GM06990 (cell line): ENCODE measurements at regions not wholly inside any gene's neighbourhood (a gene's known extent, or its start where the extent isn't known, plus 50 kb on each side); places are given as distances from the start of the nearest gene placed in this dataset.
"Not testable (repeated sequence)": the region's sequence is repeated elsewhere in the genome, so short reads cannot be mapped to it uniquely, and the experiment has no call there.

ENCODE experiments used
- DNase-seq: peaks from one replicate; pipeline ENCODE4 v3.0.0-alpha.2; 2011; ENCODE audit not compliant: insufficient read length; ENCODE audit errors: extremely low read depth
- H3K27me3 ChIP-seq: replicated peaks from 2 replicates; pipeline ENCODE4 v1.6.0; 2011; ENCODE audit warnings: low read length; ENCODE audit not compliant: control insufficient read depth, insufficient read depth
- H3K36me3 ChIP-seq: 2 replicates; pipeline ENCODE4 v1.5.1; 2011; ENCODE audit warnings: low read length; ENCODE audit not compliant: control insufficient read depth, insufficient read depth
- H3K4me3 ChIP-seq: replicated peaks from 2 replicates; pipeline ENCODE4 v1.5.1; 2011; ENCODE audit warnings: low read depth, mild to moderate bottlenecking, control low read depth, low read length
- TF ChIP-seq, protein P1 (sequence below): IDR thresholded peaks from 2 replicates; pipeline ENCODE4 v1.5.1; 2011; ENCODE audit warnings: low read length, control low read depth, mild to moderate bottlenecking, inconsistent platforms; ENCODE audit not compliant: insufficient read depth, poor library complexity, severe bottlenecking

- not testable (repeated sequence) for H3K4me3 ChIP-seq, H3K36me3 ChIP-seq, H3K27me3 ChIP-seq, DNase-seq
These were observed 59.2 kb upstream of the CCDC180 start for GRCh38 chr9:97248252-97248651.

- H3K27me3 ChIP-seq: no peaks in the 10 kb centered on the region
- TF ChIP-seq, protein P1, sequence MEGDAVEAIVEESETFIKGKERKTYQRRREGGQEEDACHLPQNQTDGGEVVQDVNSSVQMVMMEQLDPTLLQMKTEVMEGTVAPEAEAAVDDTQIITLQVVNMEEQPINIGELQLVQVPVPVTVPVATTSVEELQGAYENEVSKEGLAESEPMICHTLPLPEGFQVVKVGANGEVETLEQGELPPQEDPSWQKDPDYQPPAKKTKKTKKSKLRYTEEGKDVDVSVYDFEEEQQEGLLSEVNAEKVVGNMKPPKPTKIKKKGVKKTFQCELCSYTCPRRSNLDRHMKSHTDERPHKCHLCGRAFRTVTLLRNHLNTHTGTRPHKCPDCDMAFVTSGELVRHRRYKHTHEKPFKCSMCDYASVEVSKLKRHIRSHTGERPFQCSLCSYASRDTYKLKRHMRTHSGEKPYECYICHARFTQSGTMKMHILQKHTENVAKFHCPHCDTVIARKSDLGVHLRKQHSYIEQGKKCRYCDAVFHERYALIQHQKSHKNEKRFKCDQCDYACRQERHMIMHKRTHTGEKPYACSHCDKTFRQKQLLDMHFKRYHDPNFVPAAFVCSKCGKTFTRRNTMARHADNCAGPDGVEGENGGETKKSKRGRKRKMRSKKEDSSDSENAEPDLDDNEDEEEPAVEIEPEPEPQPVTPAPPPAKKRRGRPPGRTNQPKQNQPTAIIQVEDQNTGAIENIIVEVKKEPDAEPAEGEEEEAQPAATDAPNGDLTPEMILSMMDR: no peak
- DNase-seq: no peak
These were observed 63.9 kb upstream of the CCDC180 start for GRCh38 chr9:97243606-97244005.

GRCh38 chr9:97241430-97241829, 66.0 kb upstream of the CCDC180 start:
- DNase-seq, H3K27me3 ChIP-seq: not testable (repeated sequence)

More at GRCh38 chr9:97243606-97244005, 63.9 kb upstream of the CCDC180 start:
- Histone ChIP-seq H3K4me3 (no peak overlapping the region), H3K36me3 (no peaks in the 10 kb centered on the region)

GRCh38 chr9:97237951-97238889, 69.2 kb upstream of the CCDC180 start:
- peak; percentile 77 for DNase-seq
- peak overlapping the region; percentile 67 for H3K4me3 ChIP-seq

More at GRCh38 chr9:97241430-97241829, 66.0 kb upstream of the CCDC180 start:
- not testable (repeated sequence) for H3K36me3 ChIP-seq, H3K4me3 ChIP-seq

GRCh38 chr9:97237311-97237786, 70.1 kb upstream of the CCDC180 start:
- H3K27me3 ChIP-seq: no peaks in the 10 kb centered on the region
- TF ChIP-seq, protein P1: no peak
- no peak for DNase-seq
- H3K4me3 ChIP-seq: peak overlapping the region; percentile 67
- H3K36me3 ChIP-seq: no peaks in the 10 kb centered on the region

More at GRCh38 chr9:97237951-97238889, 69.2 kb upstream of the CCDC180 start:
- H3K36me3 ChIP-seq: no peaks in the 10 kb centered on the region
- H3K27me3 ChIP-seq: no peaks in the 10 kb centered on the region
- TF ChIP-seq, protein P1: no peak

DNA sequence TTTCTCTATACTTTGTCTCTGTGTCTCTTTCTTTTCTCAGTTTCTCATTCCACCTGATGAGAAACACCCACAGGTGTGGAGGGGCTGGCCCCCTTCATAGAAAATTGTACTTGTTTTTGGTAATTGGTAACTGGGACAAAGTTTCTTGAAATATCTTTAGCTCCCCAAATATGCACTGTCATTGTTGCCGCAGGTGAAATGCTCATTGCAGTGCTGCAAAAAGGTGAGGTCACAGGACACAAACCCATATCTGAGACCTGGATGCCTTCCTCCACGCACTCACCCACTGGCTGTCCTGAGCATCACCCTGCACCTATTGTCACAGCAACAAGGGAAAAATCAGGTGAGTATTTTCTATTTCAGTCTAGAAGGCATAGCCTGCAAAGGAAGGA, 74.5 kb upstream of the CCDC180 start:
- not testable (repeated sequence) for H3K27me3 ChIP-seq, H3K4me3 ChIP-seq, DNase-seq, H3K36me3 ChIP-seq

DNA sequence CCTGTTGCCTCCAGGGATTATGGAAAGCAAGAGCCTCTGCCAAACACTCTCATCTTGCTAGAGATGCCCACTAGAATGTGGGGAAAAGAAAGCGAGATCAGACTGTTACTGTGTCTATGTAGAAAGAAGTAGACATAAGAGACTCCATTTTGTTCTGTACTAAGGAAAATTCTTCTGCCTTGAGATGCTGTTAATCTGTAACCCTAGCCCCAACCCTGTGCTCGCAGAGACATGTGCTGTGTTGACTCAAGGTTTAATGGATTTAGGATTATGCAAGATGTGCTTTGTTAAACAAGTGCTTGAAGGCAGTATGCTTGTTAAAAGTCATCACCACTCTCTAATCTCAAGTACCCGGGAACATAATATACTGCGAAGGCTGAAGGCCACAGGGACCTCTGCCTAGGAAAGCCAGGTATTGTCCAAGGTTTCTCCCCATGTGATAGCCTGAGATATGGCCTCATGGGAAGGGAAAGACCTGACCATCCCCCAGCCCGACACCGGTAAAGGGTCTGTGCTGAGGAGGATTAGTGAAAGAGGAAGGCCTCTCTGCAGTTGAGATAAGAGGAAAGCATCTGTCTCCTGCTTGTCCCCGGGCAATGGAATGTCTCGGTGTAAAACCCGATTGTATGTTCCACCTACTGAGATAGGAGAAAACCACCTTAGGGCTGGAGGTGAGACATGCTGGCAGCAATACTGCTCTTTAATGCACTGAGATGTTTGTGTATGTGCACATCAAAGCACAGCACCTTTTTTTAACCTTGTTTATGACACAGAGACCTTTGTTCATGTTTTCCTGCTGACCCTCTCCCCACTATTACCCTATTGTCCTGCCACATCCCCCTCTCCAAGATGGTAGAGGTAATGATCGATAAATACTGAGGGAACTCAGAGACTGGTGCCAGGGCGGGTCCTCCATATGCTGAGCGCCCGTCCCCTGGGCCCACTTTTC, 75.1 kb upstream of the CCDC180 start:
- not testable (repeated sequence) for H3K27me3 ChIP-seq, DNase-seq, H3K36me3 ChIP-seq, H3K4me3 ChIP-seq

DNA sequence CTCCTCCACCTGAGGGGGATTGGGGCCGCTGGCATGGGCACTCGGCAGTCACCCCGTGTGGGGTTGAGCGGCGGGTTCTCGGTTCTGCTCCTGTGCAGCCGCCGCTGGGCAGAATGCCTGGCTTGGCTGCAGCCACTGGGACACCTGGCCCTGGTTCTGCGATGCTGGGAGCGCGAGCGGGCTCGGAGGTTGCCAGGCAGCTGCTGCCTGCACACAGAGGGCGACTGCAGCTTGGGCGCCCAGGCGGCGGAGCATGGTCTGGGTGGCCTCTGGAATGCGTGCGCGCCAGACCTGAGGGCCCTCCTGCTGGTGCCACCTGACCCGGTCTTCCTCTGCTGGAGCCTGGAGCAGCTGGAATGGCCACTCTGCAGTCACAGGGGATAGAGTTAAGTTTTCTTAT, 85.1 kb upstream of the CCDC180 start:
- not testable (repeated sequence) for H3K36me3 ChIP-seq, H3K4me3 ChIP-seq, H3K27me3 ChIP-seq, DNase-seq

- H3K4me3 ChIP-seq, H3K27me3 ChIP-seq, H3K36me3 ChIP-seq, DNase-seq: not testable (repeated sequence)
These were observed 85.7 kb upstream of the CCDC180 start for GRCh38 chr9:97221478-97222355.
